ENCODE measurements at regions not wholly inside any gene's neighbourhood (a gene's known extent, or its start where the extent isn't known, plus 50 kb on each side); places are given as distances from the start of the nearest gene placed in this dataset.

DNA sequence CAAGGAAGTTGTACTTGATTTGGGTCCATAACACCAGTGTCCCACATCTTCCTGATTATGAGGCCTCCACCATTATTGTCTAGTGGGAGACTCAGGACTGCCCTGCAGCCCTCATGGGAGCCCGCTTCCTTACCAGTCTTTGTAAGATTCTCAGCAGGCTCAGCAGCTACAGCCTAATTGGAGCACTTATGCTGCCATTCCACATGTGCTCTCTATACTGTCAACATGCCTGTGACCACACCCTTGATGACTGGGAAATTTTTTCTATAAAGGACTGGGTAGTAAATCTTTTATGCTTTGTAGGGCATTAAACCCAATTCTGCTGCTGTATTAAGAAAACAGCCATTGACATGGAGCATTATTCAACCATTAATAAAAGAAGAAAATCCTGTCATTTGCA, 145.5 kb upstream of the IGF1 start:
- TF ChIP-seq, protein P1, sequence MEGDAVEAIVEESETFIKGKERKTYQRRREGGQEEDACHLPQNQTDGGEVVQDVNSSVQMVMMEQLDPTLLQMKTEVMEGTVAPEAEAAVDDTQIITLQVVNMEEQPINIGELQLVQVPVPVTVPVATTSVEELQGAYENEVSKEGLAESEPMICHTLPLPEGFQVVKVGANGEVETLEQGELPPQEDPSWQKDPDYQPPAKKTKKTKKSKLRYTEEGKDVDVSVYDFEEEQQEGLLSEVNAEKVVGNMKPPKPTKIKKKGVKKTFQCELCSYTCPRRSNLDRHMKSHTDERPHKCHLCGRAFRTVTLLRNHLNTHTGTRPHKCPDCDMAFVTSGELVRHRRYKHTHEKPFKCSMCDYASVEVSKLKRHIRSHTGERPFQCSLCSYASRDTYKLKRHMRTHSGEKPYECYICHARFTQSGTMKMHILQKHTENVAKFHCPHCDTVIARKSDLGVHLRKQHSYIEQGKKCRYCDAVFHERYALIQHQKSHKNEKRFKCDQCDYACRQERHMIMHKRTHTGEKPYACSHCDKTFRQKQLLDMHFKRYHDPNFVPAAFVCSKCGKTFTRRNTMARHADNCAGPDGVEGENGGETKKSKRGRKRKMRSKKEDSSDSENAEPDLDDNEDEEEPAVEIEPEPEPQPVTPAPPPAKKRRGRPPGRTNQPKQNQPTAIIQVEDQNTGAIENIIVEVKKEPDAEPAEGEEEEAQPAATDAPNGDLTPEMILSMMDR (conservative IDR thresholded peaks at IDR 0.05; ENCODE audit: low read length): no peak
- no peak for TF ChIP-seq EZH2phosphoT487 (IDR thresholded peaks at IDR 0.05; ENCODE audit: borderline replicate concordance, low read depth, low read length)

Measured in OCI-LY7 (cell line).